Colonic mucosa (tissue), 4 donors: ENCODE measurements at regions not wholly inside any gene's neighbourhood (a gene's known extent, or its start where the extent isn't known, plus 50 kb on each side); places are given as distances from the start of the nearest gene placed in this dataset.
A peak's percentile ranks its signal among the peaks of the same experiment; 100 is the strongest.

ENCODE experiments used
- DNase-seq: peaks from one replicate; pipeline ENCODE4 v3.0.0-alpha.2; 2020
- H3K27ac ChIP-seq: fragments of 200-600 bp; one replicate; pipeline ENCODE4 v1.8.0; 2021
- H3K27me3 ChIP-seq: fragments of 200-600 bp; one replicate; pipeline ENCODE4 v1.8.0; 2021
- H3K36me3 ChIP-seq: fragments of 200-600 bp; one replicate; pipeline ENCODE4 v1.8.0; 2021
- H3K4me1 ChIP-seq: fragments of 200-600 bp; one replicate; pipeline ENCODE4 v1.8.0; 2021; ENCODE audit warnings: mild to moderate bottlenecking
- H3K4me3 ChIP-seq: fragments of 200-600 bp; one replicate; pipeline ENCODE4 v1.8.0; 2021
- H3K9ac ChIP-seq, 2 donors: one replicate each; pipeline ENCODE4 v1.7.0; 2013; ENCODE audit warnings: control low read depth in 2 of 2, low read depth in 2 of 2, low read length in 2 of 2
- H3K9me3 ChIP-seq: fragments of 200-600 bp; one replicate; pipeline ENCODE4 v1.8.0; 2021
- CTCF ChIP-seq: fragments of 200-600 bp; IDR thresholded peaks from one replicate; pipeline ENCODE4 v1.8.0; 2022; ENCODE audit warnings: antibody characterized with exemption, mild to moderate bottlenecking
- intact Hi-C: fragments of 100-400 bp; cut with DNase I; formaldehyde crosslinking; loops from one replicate; pipeline ENCODE4 v1.14.1; 2022
- donor health status: healthy.
- donor health status: DM: no; HTN: no; CAD: no.
- donor health status: DM: no; HTN: no; CAD: no.

- H3K9ac ChIP-seq = no peak overlapping the region
- DNase-seq = peak; percentile 8
- no peak overlapping the region for H3K4me3 ChIP-seq
- H3K36me3 ChIP-seq = no peaks in the 10 kb centered on the region
- no peaks in the 10 kb centered on the region for H3K4me1 ChIP-seq
- no peak for TF ChIP-seq CTCF
- no peaks in the 10 kb centered on the region for H3K9me3 ChIP-seq
- no peaks in the 10 kb centered on the region for H3K27me3 ChIP-seq
- H3K27ac ChIP-seq = no peak overlapping the region
- intact Hi-C loops = no loop called here
Measured at GRCh38 chr7:45972629-45973312, 51.7 kb upstream of the IGFBP3 start.

GRCh38 chr7:45971661-45972175 lies 50.6 kb upstream of the IGFBP3 start:
- Histone ChIP-seq H3K9ac (no peak overlapping the region), H3K9me3 (no peaks in the 10 kb centered on the region), H3K27ac (no peak overlapping the region), H3K27me3 (no peaks in the 10 kb centered on the region), H3K36me3 (no peaks in the 10 kb centered on the region), H3K4me1 (no peaks in the 10 kb centered on the region), H3K4me3 (no peak overlapping the region)
- intact Hi-C loops = no loop called here
- peak; percentile 1 for DNase-seq
- no peak for TF ChIP-seq CTCF

- no peaks in the 10 kb centered on the region for H3K36me3 ChIP-seq
- intact Hi-C loops = no loop called here
- H3K27ac ChIP-seq = no peak overlapping the region
- no peaks in the 10 kb centered on the region for H3K4me1 ChIP-seq
- H3K9ac ChIP-seq = no peak overlapping the region
- H3K27me3 ChIP-seq = no peaks in the 10 kb centered on the region
- no peaks in the 10 kb centered on the region for H3K9me3 ChIP-seq
- DNase-seq = no peak
- no peak overlapping the region for H3K4me3 ChIP-seq
- TF ChIP-seq CTCF = no peak
Measured at GRCh38 chr7:45971171-45971570, 50.1 kb upstream of the IGFBP3 start.
